HG03039 (cell line): ENCODE measurements at regions not wholly inside any gene's neighbourhood (a gene's known extent, or its start where the extent isn't known, plus 50 kb on each side); places are given as distances from the start of the nearest gene placed in this dataset.
A peak's percentile ranks its signal among the peaks of the same experiment; 100 is the strongest.
"Not testable (repeated sequence)": the region's sequence is repeated elsewhere in the genome, so short reads cannot be mapped to it uniquely, and the experiment has no call there.

Experiments
- ATAC-seq: cut with Tn5 transposase; IDR thresholded peaks from one replicate; pipeline ENCODE4 v1.9.1; 2021; ENCODE audit warnings: mild to moderate bottlenecking, moderate library complexity; ENCODE audit not compliant: unreplicated experiment

GRCh38 chr2:7094231-7094741 is 177.1 kb downstream of the RNF144A start:
- ATAC-seq: no peak

GRCh38 chr2:7096726-7097352 is 179.6 kb downstream of the RNF144A start:
- ATAC-seq: no peak

GRCh38 chr2:7097353-7097895 is 180.2 kb downstream of the RNF144A start:
- peak; percentile 86 for ATAC-seq

GRCh38 chr2:7098816-7099215 is 181.6 kb downstream of the RNF144A start:
- ATAC-seq: no peak

- ATAC-seq: not testable (repeated sequence)
These were observed 182.5 kb downstream of the RNF144A start for GRCh38 chr2:7099687-7100086.

- ATAC-seq: no peak
These were observed 185.6 kb downstream of the RNF144A start for GRCh38 chr2:7102826-7103225.

- ATAC-seq: no peak
These were observed 191.8 kb downstream of the RNF144A start for GRCh38 chr2:7108792-7109532.

GRCh38 chr2:7109533-7109885 is 192.3 kb downstream of the RNF144A start:
- no peak for ATAC-seq

GRCh38 chr2:7111626-7112025 is 194.4 kb downstream of the RNF144A start:
- no peak for ATAC-seq

GRCh38 chr2:7115364-7115763 is 198.2 kb downstream of the RNF144A start:
- ATAC-seq: no peak

GRCh38 chr2:7115906-7116305 is 198.7 kb downstream of the RNF144A start:
- ATAC-seq: no peak

GRCh38 chr2:7116511-7116910 is 199.3 kb downstream of the RNF144A start:
- ATAC-seq: no peak

- ATAC-seq: no peak
These were observed 199.9 kb downstream of the RNF144A start for GRCh38 chr2:7117076-7117475.

GRCh38 chr2:7118606-7119131 is 201.5 kb downstream of the RNF144A start:
- no peak for ATAC-seq

GRCh38 chr2:7119132-7119835 is 202.1 kb downstream of the RNF144A start:
- ATAC-seq: no peak

- ATAC-seq: no peak
These were observed 204.6 kb downstream of the RNF144A start for GRCh38 chr2:7121851-7122250.

- no peak for ATAC-seq
These were observed 209.9 kb downstream of the RNF144A start for GRCh38 chr2:7127156-7127555.

- ATAC-seq: no peak
These were observed 210.5 kb downstream of the RNF144A start for GRCh38 chr2:7127687-7128086.

GRCh38 chr2:7131261-7131660 is 214.0 kb downstream of the RNF144A start:
- no peak for ATAC-seq

- no peak for ATAC-seq
These were observed 215.5 kb downstream of the RNF144A start for GRCh38 chr2:7132753-7133152.

GRCh38 chr2:7133521-7133920 is 216.3 kb downstream of the RNF144A start:
- no peak for ATAC-seq
